ENCODE measurements at regions not wholly inside any gene's neighbourhood (a gene's known extent, or its start where the extent isn't known, plus 50 kb on each side); places are given as distances from the start of the nearest gene placed in this dataset.

DNA sequence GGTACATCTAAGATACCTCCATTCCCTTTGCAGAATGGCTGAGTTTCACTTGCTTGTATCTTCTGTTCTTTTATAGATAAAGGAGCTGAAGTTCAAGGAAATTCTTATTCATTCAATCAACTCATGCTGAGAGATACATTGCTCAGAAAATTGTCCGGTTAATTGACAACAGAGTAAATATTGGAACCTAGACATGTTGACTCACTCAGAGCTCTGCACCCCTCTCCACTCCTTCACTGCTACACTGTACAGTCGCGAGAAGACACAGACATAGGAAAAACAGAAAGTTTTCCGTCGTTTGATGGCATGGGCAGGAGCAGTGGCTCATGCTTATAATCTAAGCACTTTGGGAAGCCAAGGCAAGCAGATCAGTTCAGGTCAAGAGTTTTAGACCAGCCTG is 690.5 kb upstream of the SOX9 start:
- TF ChIP-seq, protein P1, sequence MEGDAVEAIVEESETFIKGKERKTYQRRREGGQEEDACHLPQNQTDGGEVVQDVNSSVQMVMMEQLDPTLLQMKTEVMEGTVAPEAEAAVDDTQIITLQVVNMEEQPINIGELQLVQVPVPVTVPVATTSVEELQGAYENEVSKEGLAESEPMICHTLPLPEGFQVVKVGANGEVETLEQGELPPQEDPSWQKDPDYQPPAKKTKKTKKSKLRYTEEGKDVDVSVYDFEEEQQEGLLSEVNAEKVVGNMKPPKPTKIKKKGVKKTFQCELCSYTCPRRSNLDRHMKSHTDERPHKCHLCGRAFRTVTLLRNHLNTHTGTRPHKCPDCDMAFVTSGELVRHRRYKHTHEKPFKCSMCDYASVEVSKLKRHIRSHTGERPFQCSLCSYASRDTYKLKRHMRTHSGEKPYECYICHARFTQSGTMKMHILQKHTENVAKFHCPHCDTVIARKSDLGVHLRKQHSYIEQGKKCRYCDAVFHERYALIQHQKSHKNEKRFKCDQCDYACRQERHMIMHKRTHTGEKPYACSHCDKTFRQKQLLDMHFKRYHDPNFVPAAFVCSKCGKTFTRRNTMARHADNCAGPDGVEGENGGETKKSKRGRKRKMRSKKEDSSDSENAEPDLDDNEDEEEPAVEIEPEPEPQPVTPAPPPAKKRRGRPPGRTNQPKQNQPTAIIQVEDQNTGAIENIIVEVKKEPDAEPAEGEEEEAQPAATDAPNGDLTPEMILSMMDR (IDR thresholded peaks at IDR 0.05), result no peak
- TF ChIP-seq POLR2A (IDR thresholded peaks at IDR 0.05) (no peak), POLR2AphosphoS5 (IDR thresholded peaks at IDR 0.05; ENCODE audit: insufficient read depth in 1 of 2, low read depth in 1 of 2) (no peak)

Measured in vagina (tissue), 2 donors.